Activated CD8-positive, alpha-beta memory T cell treated with anti-CD3 and anti-CD28 coated beads, Interleukin-2, amount 10 ng/mL, durations not matched to agents 7 days and 5 days (primary cell): ENCODE measurements at regions not wholly inside any gene's neighbourhood (a gene's known extent, or its start where the extent isn't known, plus 50 kb on each side); places are given as distances from the start of the nearest gene placed in this dataset.

Experiments used
- ATAC-seq: fragments of 150-1000 bp; cut with Tn5 transposase; one replicate; pipeline ENCODE4 v1.10.0; 2021; ENCODE audit warnings: moderate library complexity
- CTCF ChIA-PET: fragments of 350-600 bp; sonication (Branson Sonifier 250); formaldehyde crosslinking; loops from one replicate; lab custom pipeline; 2021; ENCODE audit warnings: antibody characterized with exemption; lab: Charles Lee
- DNase-seq: peaks from one replicate; pipeline ENCODE4 v3.0.0-alpha.2; 2020
- H3K27ac Mint-ChIP-seq: one replicate; pipeline ENCODE4 v1.8.0; 2021; ENCODE audit warnings: mild to moderate bottlenecking, mixed read lengths
- H3K27me3 Mint-ChIP-seq: one replicate; pipeline ENCODE4 v1.8.0; 2021; ENCODE audit warnings: mixed read lengths
- H3K36me3 Mint-ChIP-seq: one replicate; pipeline ENCODE4 v1.8.0; 2021; ENCODE audit warnings: mild to moderate bottlenecking, mixed read lengths
- H3K4me1 Mint-ChIP-seq: one replicate; pipeline ENCODE4 v1.8.0; 2021; ENCODE audit warnings: mixed read lengths
- H3K4me3 Mint-ChIP-seq: one replicate; pipeline ENCODE4 v1.8.0; 2021; ENCODE audit warnings: mild to moderate bottlenecking, moderate library complexity, mixed read lengths
- H3K9me3 Mint-ChIP-seq: one replicate; pipeline ENCODE4 v1.8.0; 2022; ENCODE audit warnings: low read depth, mixed read lengths

GRCh38 chr5:27476356-27476988 lies 438.1 kb upstream of the CDH9 start:
- H3K9me3 Mint-ChIP-seq, result peaks cover 3% of the 10 kb centered on the region
- H3K4me1 Mint-ChIP-seq, result no peaks in the 10 kb centered on the region
- H3K36me3 Mint-ChIP-seq, result no peaks in the 10 kb centered on the region
- no peak overlapping the region for H3K27ac Mint-ChIP-seq
- no peak overlapping the region for H3K4me3 Mint-ChIP-seq
- CTCF ChIA-PET, result no interaction called here
- ATAC-seq, result no peak
- DNase-seq, result no peak
- H3K27me3 Mint-ChIP-seq, result no peaks in the 10 kb centered on the region

- ATAC-seq (no peak), DNase-seq (no peak)
- Mint-ChIP-seq H3K36me3 (no peaks in the 10 kb centered on the region), H3K4me1 (no peaks in the 10 kb centered on the region), H3K4me3 (no peak overlapping the region), H3K9me3 (peaks cover 4% of the 10 kb centered on the region), H3K27me3 (no peaks in the 10 kb centered on the region), H3K27ac (no peak overlapping the region)
- CTCF ChIA-PET, result no interaction called here
Measured at GRCh38 chr5:27475063-27475462, 436.7 kb upstream of the CDH9 start.

GRCh38 chr5:27474395-27474794 lies 436.0 kb upstream of the CDH9 start:
- ATAC-seq, result no peak
- CTCF ChIA-PET, result no interaction called here
- H3K4me3 Mint-ChIP-seq, result no peak overlapping the region

GRCh38 chr5:27474047-27474309 lies 435.6 kb upstream of the CDH9 start:
- no peak overlapping the region for H3K27ac Mint-ChIP-seq
- no peak for DNase-seq
- CTCF ChIA-PET, result no interaction called here
- peaks cover 4% of the 10 kb centered on the region for H3K9me3 Mint-ChIP-seq
- H3K4me1 Mint-ChIP-seq, result no peaks in the 10 kb centered on the region
- ATAC-seq, result no peak
- no peaks in the 10 kb centered on the region for H3K27me3 Mint-ChIP-seq
- no peak overlapping the region for H3K4me3 Mint-ChIP-seq
- H3K36me3 Mint-ChIP-seq, result no peaks in the 10 kb centered on the region

More at GRCh38 chr5:27474395-27474794, 436.0 kb upstream of the CDH9 start:
- H3K4me1 Mint-ChIP-seq, result no peaks in the 10 kb centered on the region
- H3K9me3 Mint-ChIP-seq, result peaks cover 4% of the 10 kb centered on the region
- H3K27me3 Mint-ChIP-seq, result no peaks in the 10 kb centered on the region
- no peak overlapping the region for H3K27ac Mint-ChIP-seq
- DNase-seq, result no peak
- H3K36me3 Mint-ChIP-seq, result no peaks in the 10 kb centered on the region

GRCh38 chr5:27473307-27474046 lies 435.1 kb upstream of the CDH9 start:
- CTCF ChIA-PET, result no interaction called here
- peaks cover 4% of the 10 kb centered on the region for H3K9me3 Mint-ChIP-seq
- peak overlapping the region; percentile 10 for H3K4me3 Mint-ChIP-seq
- H3K36me3 Mint-ChIP-seq, result no peaks in the 10 kb centered on the region
- no peaks in the 10 kb centered on the region for H3K4me1 Mint-ChIP-seq
- no peak for ATAC-seq
- no peak overlapping the region for H3K27ac Mint-ChIP-seq
- DNase-seq, result no peak
- no peaks in the 10 kb centered on the region for H3K27me3 Mint-ChIP-seq

- H3K27ac Mint-ChIP-seq, result no peak overlapping the region
- H3K27me3 Mint-ChIP-seq, result no peaks in the 10 kb centered on the region
- CTCF ChIA-PET, result no interaction called here
- H3K36me3 Mint-ChIP-seq, result no peaks in the 10 kb centered on the region
- DNase-seq (no peak), ATAC-seq (no peak)
- peaks cover 4% of the 10 kb centered on the region for H3K9me3 Mint-ChIP-seq
- H3K4me3 Mint-ChIP-seq, result peak overlapping the region; percentile 24
- no peaks in the 10 kb centered on the region for H3K4me1 Mint-ChIP-seq
Measured at GRCh38 chr5:27472871-27473270, 434.5 kb upstream of the CDH9 start.

GRCh38 chr5:27472000-27472763 lies 433.8 kb upstream of the CDH9 start:
- Mint-ChIP-seq H3K27ac (peak overlapping the region; percentile 24), H3K36me3 (no peaks in the 10 kb centered on the region), H3K4me3 (peak overlapping the region; percentile 24), H3K9me3 (peaks cover 2% of the 10 kb centered on the region), H3K4me1 (no peaks in the 10 kb centered on the region), H3K27me3 (no peaks in the 10 kb centered on the region)
- ATAC-seq, result no peak
- DNase-seq, result peak; percentile 50
- CTCF ChIA-PET, result no interaction called here

GRCh38 chr5:27466959-27467358 lies 428.6 kb upstream of the CDH9 start:
- peaks cover 4% of the 10 kb centered on the region for H3K9me3 Mint-ChIP-seq
- no peak overlapping the region for H3K27ac Mint-ChIP-seq
- CTCF ChIA-PET, result no interaction called here
- ATAC-seq (no peak), DNase-seq (no peak)
- no peaks in the 10 kb centered on the region for H3K36me3 Mint-ChIP-seq
- H3K27me3 Mint-ChIP-seq, result no peaks in the 10 kb centered on the region
- H3K4me1 Mint-ChIP-seq, result no peaks in the 10 kb centered on the region
- H3K4me3 Mint-ChIP-seq, result no peak overlapping the region

- DNase-seq, result no peak
- H3K27me3 Mint-ChIP-seq, result no peaks in the 10 kb centered on the region
- no peak overlapping the region for H3K27ac Mint-ChIP-seq
- ATAC-seq, result no peak
- CTCF ChIA-PET, result no interaction called here
- no peaks in the 10 kb centered on the region for H3K36me3 Mint-ChIP-seq
- H3K9me3 Mint-ChIP-seq, result peaks cover 4% of the 10 kb centered on the region
- H3K4me1 Mint-ChIP-seq, result no peaks in the 10 kb centered on the region
- no peak overlapping the region for H3K4me3 Mint-ChIP-seq
Measured at GRCh38 chr5:27465140-27465539, 426.8 kb upstream of the CDH9 start.

GRCh38 chr5:27463446-27464149 lies 425.2 kb upstream of the CDH9 start:
- no peak for DNase-seq
- CTCF ChIA-PET, result no interaction called here

GRCh38 chr5:27462936-27463335 lies 424.6 kb upstream of the CDH9 start:
- ATAC-seq, result no peak
- CTCF ChIA-PET, result no interaction called here

More at GRCh38 chr5:27463446-27464149, 425.2 kb upstream of the CDH9 start:
- ATAC-seq, result no peak
- Mint-ChIP-seq H3K27me3 (no peaks in the 10 kb centered on the region), H3K36me3 (no peaks in the 10 kb centered on the region), H3K9me3 (peaks cover 7% of the 10 kb centered on the region), H3K4me1 (no peaks in the 10 kb centered on the region), H3K4me3 (no peak overlapping the region), H3K27ac (no peak overlapping the region)

GRCh38 chr5:27458287-27458686 lies 419.9 kb upstream of the CDH9 start:
- Mint-ChIP-seq H3K27ac (no peak overlapping the region), H3K4me1 (no peaks in the 10 kb centered on the region), H3K4me3 (no peak overlapping the region), H3K9me3 (peaks cover 4% of the 10 kb centered on the region), H3K27me3 (no peaks in the 10 kb centered on the region), H3K36me3 (no peaks in the 10 kb centered on the region)
- CTCF ChIA-PET, result no interaction called here
- DNase-seq (no peak), ATAC-seq (no peak)

More at GRCh38 chr5:27462936-27463335, 424.6 kb upstream of the CDH9 start:
- no peak for DNase-seq
- peaks cover 7% of the 10 kb centered on the region for H3K9me3 Mint-ChIP-seq
- no peaks in the 10 kb centered on the region for H3K36me3 Mint-ChIP-seq
- H3K4me1 Mint-ChIP-seq, result no peaks in the 10 kb centered on the region
- H3K27me3 Mint-ChIP-seq, result no peaks in the 10 kb centered on the region
- H3K4me3 Mint-ChIP-seq, result no peak overlapping the region
- H3K27ac Mint-ChIP-seq, result no peak overlapping the region

- DNase-seq (no peak), ATAC-seq (no peak)
- Mint-ChIP-seq H3K4me1 (no peaks in the 10 kb centered on the region), H3K36me3 (no peaks in the 10 kb centered on the region), H3K9me3 (peaks cover 3% of the 10 kb centered on the region), H3K27ac (no peak overlapping the region), H3K4me3 (no peak overlapping the region), H3K27me3 (no peaks in the 10 kb centered on the region)
- CTCF ChIA-PET, result no interaction called here
Measured at GRCh38 chr5:27451377-27451776, 413.0 kb upstream of the CDH9 start.
